HCT116 (cell line): ENCODE measurements at regions not wholly inside any gene's neighbourhood (a gene's known extent, or its start where the extent isn't known, plus 50 kb on each side); places are given as distances from the start of the nearest gene placed in this dataset.

Source experiments
- ATAC-seq: fragments of 200-7000 bp; cut with Tn5 transposase; 2 replicates; pipeline ENCODE4 v1.9.1; 2020; ENCODE audit warnings: mild to moderate bottlenecking, moderate library complexity
- BruUV-seq: library from RNA; stranded (reverse); fragments of 400-500 nt; replicated peaks from 2 replicates; lab custom pipeline; 2021; lab: Mats Ljungman, UMichigan
- CTCF ChIA-PET: fragments of 300-600 bp; sonication (Branson Sonifier 250); formaldehyde crosslinking; loops from one replicate; lab custom pipeline; 2021; ENCODE audit warnings: antibody characterized with exemption; lab: Charles Lee
- POLR2A ChIA-PET: fragments of 300-600, 350-600 bp; sonication (Branson Sonifier 250); formaldehyde crosslinking; loops from one replicate; lab custom pipeline; 2021; ENCODE audit warnings: antibody characterized with exemption; lab: Charles Lee
- RAD21 ChIA-PET, 2 experiments: fragments of 300-600 bp; sonication (Branson Sonifier 250); formaldehyde crosslinking; loops; one replicate each; lab custom pipeline; 2023; ENCODE audit warnings: low total read pairs in 2 of 2; ENCODE audit not compliant: uncharacterized antibody in 2 of 2, unreplicated experiment in 2 of 2, low non-redundant PET in 1 of 2; lab: Charles Lee
- DNase-seq: peaks from one replicate; pipeline ENCODE4 v3.0.0-alpha.2; 2010; ENCODE audit warnings: low read depth, low spot score
- H2AFZ ChIP-seq: fragments of 200-600 bp; shearing (Covaris generic), sonication (generic); 2 replicates; pipeline ENCODE4 v1.6.1; 2017; ENCODE audit warnings: low read depth, mixed run types, mixed read lengths, antibody characterized with exemption, low read length; ENCODE audit not compliant: poor library complexity, severe bottlenecking
- H3K27ac ChIP-seq: 2 replicates; pipeline ENCODE4 v1.5.1; 2012; ENCODE audit warnings: low read depth, low read length
- H3K27me3 ChIP-seq: fragments of 200-600 bp; sonication (generic); 2 replicates; pipeline ENCODE4 v1.6.1; 2016; ENCODE audit warnings: mixed run types, low read length, mixed read lengths; ENCODE audit not compliant: insufficient read depth
- H3K36me3 ChIP-seq, 2 experiments: fragments of 200-500 bp in 1 of 2; fragments of 200-600 bp in 1 of 2; sonication (Bioruptor generic) in 1 of 2; sonication (generic) in 1 of 2; 2 replicates each; pipeline versions ENCODE4 v1.5.1 to v1.6.1; 2014 to 2016; ENCODE audit warnings: low read length in 2 of 2, inconsistent platforms in 1 of 2, mixed read lengths in 1 of 2, mixed run types in 1 of 2; ENCODE audit not compliant: insufficient read depth in 2 of 2, control insufficient read depth in 1 of 2
- H3K4me1 ChIP-seq, 2 experiments: fragments of 200-600 bp in 1 of 2; sonication (generic) in 1 of 2; 2 replicates each; pipeline versions ENCODE4 v1.5.1 to v1.6.1; 2012 to 2017; ENCODE audit warnings: low read length in 2 of 2, inconsistent platforms in 1 of 2, mild to moderate bottlenecking in 1 of 2, mixed read lengths in 1 of 2, mixed run types in 1 of 2, moderate library complexity in 1 of 2; ENCODE audit not compliant: insufficient read depth in 2 of 2, control insufficient read depth in 1 of 2
- H3K4me2 ChIP-seq: fragments of 200-600 bp; sonication (generic); 2 replicates; pipeline ENCODE4 v1.6.1; 2017; ENCODE audit warnings: mixed run types, low read length, mixed read lengths
- H3K4me3 ChIP-seq, 2 experiments: fragments of 200-600 bp in 1 of 2; sonication (generic) in 1 of 2; replicated peaks in 1 of 2; 2 replicates each; pipeline ENCODE4 v1.5.1; 2011 to 2016; ENCODE audit warnings: low read length in 2 of 2, control low read depth in 1 of 2, low read depth in 1 of 2, mild to moderate bottlenecking in 1 of 2, mixed read lengths in 1 of 2, mixed run types in 1 of 2
- H3K79me2 ChIP-seq: fragments of 200-600 bp; sonication (generic); 2 replicates; pipeline ENCODE4 v1.6.1; 2017; ENCODE audit warnings: mild to moderate bottlenecking, mixed run types, low read length, moderate library complexity, mixed read lengths; ENCODE audit not compliant: insufficient read depth
- H3K9ac ChIP-seq: fragments of 200-600 bp; sonication (generic); 2 replicates; pipeline ENCODE4 v1.6.1; 2016; ENCODE audit warnings: low read length, mixed read lengths
- H3K9me2 ChIP-seq: fragments of 200-600 bp; sonication (generic), shearing (Covaris generic); 2 replicates; pipeline ENCODE4 v1.6.1; 2017; ENCODE audit warnings: mixed run types, mild to moderate bottlenecking, moderate library complexity; ENCODE audit not compliant: insufficient read depth
- H3K9me3 ChIP-seq, 2 experiments: fragments of 200-500 bp in 1 of 2; fragments of 200-600 bp in 1 of 2; sonication (Bioruptor generic) in 1 of 2; sonication (generic) in 1 of 2; 2 replicates each; pipeline ENCODE4 v1.6.1; 2014 to 2017; ENCODE audit warnings: low read length in 2 of 2, mixed read lengths in 2 of 2, inconsistent platforms in 1 of 2, low read depth in 1 of 2, mild to moderate bottlenecking in 1 of 2, mixed run types in 1 of 2, moderate library complexity in 1 of 2; ENCODE audit not compliant: control insufficient read depth in 1 of 2, insufficient read depth in 1 of 2
- H4K20me1 ChIP-seq: fragments of 200-600 bp; sonication (generic), shearing (Covaris generic); 2 replicates; pipeline ENCODE4 v1.6.1; 2017; ENCODE audit warnings: mixed run types, mild to moderate bottlenecking, moderate library complexity; ENCODE audit not compliant: insufficient read depth
- CEBPB ChIP-seq: IDR thresholded peaks from 2 replicates; pipeline ENCODE4 v1.6.1; 2012; ENCODE audit warnings: low read depth
- CTCF ChIP-seq, 3 experiments: fragments of 200-600 bp in 1 of 3; sonication (generic) in 1 of 3; IDR thresholded peaks in 2 of 3; conservative IDR thresholded peaks in 1 of 3; 2 replicates each; pipeline ENCODE4 v1.5.1; 2012 to 2017; ENCODE audit warnings: low read depth in 2 of 3, low read length in 2 of 3, antibody characterized with exemption in 1 of 3, borderline replicate concordance in 1 of 3, control low read depth in 1 of 3, mild to moderate bottlenecking in 1 of 3, mixed read lengths in 1 of 3, mixed run types in 1 of 3, moderate library complexity in 1 of 3; ENCODE audit not compliant: insufficient read depth in 1 of 3
- EGR1 ChIP-seq: IDR thresholded peaks from 2 replicates; pipeline ENCODE4 v1.6.1; 2012; ENCODE audit warnings: low read depth
- EZH2phosphoT487 ChIP-seq: fragments of 200-600 bp; IDR thresholded peaks from 2 replicates; pipeline ENCODE4 v1.6.1; 2018; ENCODE audit warnings: antibody characterized with exemption, borderline replicate concordance
- FOSL1 ChIP-seq: IDR thresholded peaks from 2 replicates; pipeline ENCODE4 v1.6.1; 2012; ENCODE audit warnings: low read depth
- POLR2AphosphoS5 ChIP-seq: IDR thresholded peaks from 2 replicates; pipeline ENCODE4 v1.6.1; 2011; ENCODE audit warnings: mild to moderate bottlenecking, low read depth, low read length, moderate library complexity
- RAD21 ChIP-seq: IDR thresholded peaks from 2 replicates; pipeline ENCODE4 v1.6.1; 2012; ENCODE audit warnings: low read depth, mild to moderate bottlenecking
- SIN3A ChIP-seq: IDR thresholded peaks from 2 replicates; pipeline ENCODE4 v1.6.1; 2012; ENCODE audit warnings: low read depth
- YY1 ChIP-seq: IDR thresholded peaks from 2 replicates; pipeline ENCODE4 v1.6.1; 2011; ENCODE audit warnings: low read length, low read depth, moderate library complexity, mild to moderate bottlenecking; ENCODE audit not compliant: insufficient replicate concordance; ENCODE audit errors: extremely low read depth
- intact Hi-C: fragments of 100-400 bp; cut with micrococcal nuclease; formaldehyde crosslinking; loops from 2 replicates; pipeline ENCODE4 v1.10.0; 2022
- TF ChIP-seq, protein P1 (sequence below): IDR thresholded peaks from 2 replicates; pipeline ENCODE4 v1.6.1; 2012
- TF ChIP-seq, protein P2 (sequence below): IDR thresholded peaks from 2 replicates; pipeline ENCODE4 v1.6.1; 2011; ENCODE audit warnings: mild to moderate bottlenecking, low read length, moderate library complexity; ENCODE audit not compliant: insufficient replicate concordance; ENCODE audit errors: extremely low read depth

GRCh38 chr9:135223831-135224230, 136.4 kb downstream of the OLFM1 start:
- Histone ChIP-seq H3K4me2 (no peak overlapping the region), H4K20me1 (no peaks in the 10 kb centered on the region), H3K9ac (no peak overlapping the region), H3K4me1 (no peaks in the 10 kb centered on the region), H3K27me3 (peaks cover 6% of the 10 kb centered on the region; the same call in 1 of the 2 replicates), H3K36me3 (no peaks in the 10 kb centered on the region), H3K4me3 (no peak overlapping the region), H3K9me3 (peaks cover 0 to 5% of the 10 kb centered on the region in 2 experiments; a peak in 1 of 4 replicates), H3K9me2 (no peaks in the 10 kb centered on the region), H2AFZ (no peak overlapping the region), H3K79me2 (no peaks in the 10 kb centered on the region), H3K27ac (no peak overlapping the region)
- POLR2A ChIA-PET = no interaction called here
- DNase-seq (no peak), ATAC-seq (no peak)
- CTCF ChIA-PET = no interaction called here
- RAD21 ChIA-PET = no interaction called here
- no peak for TF ChIP-seq YY1
- TF ChIP-seq EGR1 = no peak
- intact Hi-C loops = no loop called here
- no TSS peak for BruUV-seq

- ChIA-PET CTCF (no interaction called here), POLR2A (no interaction called here), RAD21 (no interaction called here)
- intact Hi-C loops = no loop called here
- Histone ChIP-seq H2AFZ (no peak overlapping the region), H3K27ac (no peak overlapping the region), H3K4me2 (no peak overlapping the region), H4K20me1 (no peaks in the 10 kb centered on the region), H3K9me3 (peaks cover 0 to 5% of the 10 kb centered on the region in 2 experiments; a peak in 1 of 4 replicates), H3K27me3 (peaks cover 8% of the 10 kb centered on the region; the same call in 1 of the 2 replicates), H3K4me1 (no peaks in the 10 kb centered on the region), H3K9ac (no peak overlapping the region), H3K36me3 (no peaks in the 10 kb centered on the region), H3K79me2 (no peaks in the 10 kb centered on the region), H3K9me2 (no peaks in the 10 kb centered on the region), H3K4me3 (no peak overlapping the region)
- TF ChIP-seq EZH2phosphoT487 = no peak
- TF ChIP-seq, protein P1, sequence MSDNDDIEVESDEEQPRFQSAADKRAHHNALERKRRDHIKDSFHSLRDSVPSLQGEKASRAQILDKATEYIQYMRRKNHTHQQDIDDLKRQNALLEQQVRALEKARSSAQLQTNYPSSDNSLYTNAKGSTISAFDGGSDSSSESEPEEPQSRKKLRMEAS = no peak
- TF ChIP-seq CTCF (IDR thresholded peaks at IDR 0.05 in 2 of 3, conservative IDR thresholded peaks at IDR 0.05 in 1 of 3; ENCODE audit: borderline replicate concordance in 1 of 3, insufficient read depth in 1 of 3, low read depth in 2 of 3, low read length in 2 of 3) = no peak
- TF ChIP-seq FOSL1 = no peak
- no peak for TF ChIP-seq RAD21
- TF ChIP-seq, protein P2, sequence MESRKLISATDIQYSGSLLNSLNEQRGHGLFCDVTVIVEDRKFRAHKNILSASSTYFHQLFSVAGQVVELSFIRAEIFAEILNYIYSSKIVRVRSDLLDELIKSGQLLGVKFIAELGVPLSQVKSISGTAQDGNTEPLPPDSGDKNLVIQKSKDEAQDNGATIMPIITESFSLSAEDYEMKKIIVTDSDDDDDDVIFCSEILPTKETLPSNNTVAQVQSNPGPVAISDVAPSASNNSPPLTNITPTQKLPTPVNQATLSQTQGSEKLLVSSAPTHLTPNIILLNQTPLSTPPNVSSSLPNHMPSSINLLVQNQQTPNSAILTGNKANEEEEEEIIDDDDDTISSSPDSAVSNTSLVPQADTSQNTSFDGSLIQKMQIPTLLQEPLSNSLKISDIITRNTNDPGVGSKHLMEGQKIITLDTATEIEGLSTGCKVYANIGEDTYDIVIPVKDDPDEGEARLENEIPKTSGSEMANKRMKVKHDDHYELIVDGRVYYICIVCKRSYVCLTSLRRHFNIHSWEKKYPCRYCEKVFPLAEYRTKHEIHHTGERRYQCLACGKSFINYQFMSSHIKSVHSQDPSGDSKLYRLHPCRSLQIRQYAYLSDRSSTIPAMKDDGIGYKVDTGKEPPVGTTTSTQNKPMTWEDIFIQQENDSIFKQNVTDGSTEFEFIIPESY = no peak
- TF ChIP-seq SIN3A = no peak
- no peak for TF ChIP-seq CEBPB
- TF ChIP-seq POLR2AphosphoS5 = no peak
- no TSS peak for BruUV-seq
- ATAC-seq (no peak), DNase-seq (no peak)
These were observed 136.9 kb downstream of the OLFM1 start for GRCh38 chr9:135224286-135224877.
